NCI-H345 (cell line): ENCODE measurements at regions not wholly inside any gene's neighbourhood (a gene's known extent, or its start where the extent isn't known, plus 50 kb on each side); places are given as distances from the start of the nearest gene placed in this dataset.
"Not testable (repeated sequence)": the region's sequence is repeated elsewhere in the genome, so short reads cannot be mapped to it uniquely, and the experiment has no call there.

Experiments used
- DNase-seq: peaks from one replicate; lab custom pipeline; 2025; lab: John Stamatoyannopoulos, UW

- DNase-seq, result no peak
Measured at GRCh38 chr5:83001796-83002381, 75.3 kb downstream of the TMEM167A start.

DNA sequence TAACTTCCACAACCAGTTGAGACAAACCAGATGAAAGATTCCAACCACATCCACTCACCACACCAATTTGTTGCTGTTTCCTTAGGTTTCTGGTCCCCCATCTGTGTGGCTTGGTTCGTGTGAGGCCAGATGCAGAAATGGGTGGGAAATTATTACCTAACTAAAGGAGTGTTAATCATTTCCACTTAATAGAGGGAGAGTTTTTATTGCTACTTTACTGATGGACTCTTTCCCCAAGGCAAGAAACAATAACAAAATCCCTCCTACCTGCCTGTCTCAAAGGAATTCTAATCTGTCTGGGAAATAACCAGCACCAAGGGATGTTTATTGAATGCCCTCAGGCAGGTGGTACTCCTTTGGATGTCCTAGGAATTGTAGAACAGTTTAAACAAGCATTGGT, 76.3 kb downstream of the TMEM167A start:
- no peak for DNase-seq

DNA sequence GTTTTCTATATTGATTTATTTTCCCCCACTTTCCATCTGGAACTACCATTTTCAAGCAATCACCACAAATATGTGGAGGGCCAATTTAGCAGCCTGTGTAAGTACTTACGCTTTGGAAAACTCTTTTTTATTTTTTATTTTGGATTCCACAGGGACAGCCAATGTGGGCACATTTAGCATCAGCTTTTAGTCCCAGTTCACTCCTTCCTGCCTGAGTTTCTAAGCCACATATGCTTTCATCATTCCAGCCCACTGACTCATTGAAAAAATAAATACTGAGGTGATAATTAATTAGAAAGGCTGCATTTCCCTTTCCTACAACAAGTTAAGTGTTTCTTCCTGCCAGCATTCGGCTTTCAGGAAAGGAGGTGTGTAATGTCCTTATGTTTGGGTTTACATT, 76.8 kb downstream of the TMEM167A start:
- DNase-seq, result no peak

DNA sequence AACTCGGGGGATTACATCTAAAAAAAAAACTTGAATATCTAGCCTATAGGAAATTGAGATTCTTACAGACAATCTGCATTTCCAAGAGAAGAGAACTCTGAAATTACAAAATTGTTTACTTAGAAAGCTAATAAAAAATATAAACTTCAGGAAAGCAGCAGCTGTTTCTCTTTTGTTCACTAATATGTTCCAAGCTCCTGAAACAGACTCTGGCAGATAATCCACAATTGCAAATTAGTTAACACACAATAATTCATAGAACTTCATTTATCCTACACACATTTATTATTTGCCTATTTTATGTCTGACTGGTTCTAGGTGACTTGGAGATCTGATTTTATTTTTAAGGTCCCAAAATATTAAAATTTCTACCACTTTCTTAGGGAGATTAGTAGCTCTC, 83.8 kb downstream of the TMEM167A start:
- no peak for DNase-seq

DNA sequence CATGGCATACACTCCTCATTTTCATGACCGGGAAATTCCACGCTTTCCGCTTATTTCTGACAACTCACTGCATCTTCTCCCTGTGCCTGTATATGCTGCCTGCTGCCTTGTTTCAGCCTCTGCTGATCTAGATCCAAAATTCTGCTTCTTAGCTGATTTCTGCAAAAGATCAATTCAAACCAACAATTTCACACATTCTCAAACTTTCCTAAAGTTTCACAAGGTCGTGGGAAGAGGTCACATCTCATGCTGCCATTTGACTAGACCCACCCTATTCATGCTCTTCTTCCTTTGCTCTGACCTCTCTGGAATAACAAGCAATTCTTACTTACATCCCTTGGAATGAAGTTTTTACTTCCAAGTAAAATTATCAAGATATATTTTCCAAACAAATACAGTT, 84.5 kb downstream of the TMEM167A start:
- DNase-seq, result no peak

DNA sequence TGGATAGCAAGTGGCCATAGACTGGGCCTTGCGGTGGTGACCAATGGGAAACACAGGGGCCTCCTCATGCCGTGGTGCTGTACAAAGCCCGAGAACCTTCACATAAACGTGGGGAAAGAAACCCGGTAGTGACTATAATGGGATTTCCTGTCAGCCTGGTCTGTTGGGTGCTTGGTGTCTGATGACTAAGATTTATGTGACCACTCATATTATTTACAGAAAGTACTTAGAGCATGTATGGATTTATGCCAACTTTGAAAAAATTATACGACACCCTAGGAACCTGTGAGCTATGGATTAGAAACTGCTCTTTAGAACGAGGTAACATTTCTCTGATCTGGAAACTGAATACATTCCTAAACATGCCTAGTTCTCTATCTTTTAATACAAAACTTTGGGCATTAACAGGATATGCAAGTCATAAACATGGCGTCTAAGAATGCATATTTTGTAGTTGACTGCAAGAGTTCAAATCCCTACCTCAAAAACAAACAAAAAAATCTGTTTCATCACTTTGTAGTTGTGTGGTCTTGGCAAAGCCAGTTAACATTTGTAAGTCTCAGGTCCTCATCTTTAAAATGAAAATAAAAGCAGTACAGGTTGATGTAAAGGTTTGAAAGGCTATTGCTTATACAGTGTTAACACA, 85.4 kb downstream of the TMEM167A start:
- no peak for DNase-seq

- DNase-seq, result no peak
Measured at GRCh38 chr5:82991059-82991458, 86.1 kb downstream of the TMEM167A start.

- no peak for DNase-seq
Measured at GRCh38 chr5:82987188-82987587, 90.0 kb downstream of the TMEM167A start.

- DNase-seq, result no peak
Measured at GRCh38 chr5:82986404-82986803, 90.8 kb downstream of the TMEM167A start.

DNA sequence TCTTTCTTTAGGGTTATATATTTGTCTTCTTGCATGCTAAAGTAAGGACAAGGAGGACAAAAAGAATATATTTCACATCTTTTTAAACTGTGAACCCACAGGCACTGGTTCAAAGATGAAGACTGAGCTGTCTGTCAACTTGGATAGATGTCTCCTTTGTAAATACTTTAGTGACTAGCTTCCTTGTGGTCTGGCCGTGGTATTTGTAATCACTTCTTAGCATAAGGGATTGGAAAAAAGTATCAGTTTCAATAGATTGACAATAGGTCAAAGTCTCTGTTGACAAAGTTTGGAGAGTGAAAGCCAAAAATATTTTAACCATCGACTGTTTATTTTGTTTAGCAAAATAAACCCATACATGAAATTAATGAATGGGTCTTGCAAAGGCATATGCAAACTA, 91.4 kb downstream of the TMEM167A start:
- no peak for DNase-seq

DNA sequence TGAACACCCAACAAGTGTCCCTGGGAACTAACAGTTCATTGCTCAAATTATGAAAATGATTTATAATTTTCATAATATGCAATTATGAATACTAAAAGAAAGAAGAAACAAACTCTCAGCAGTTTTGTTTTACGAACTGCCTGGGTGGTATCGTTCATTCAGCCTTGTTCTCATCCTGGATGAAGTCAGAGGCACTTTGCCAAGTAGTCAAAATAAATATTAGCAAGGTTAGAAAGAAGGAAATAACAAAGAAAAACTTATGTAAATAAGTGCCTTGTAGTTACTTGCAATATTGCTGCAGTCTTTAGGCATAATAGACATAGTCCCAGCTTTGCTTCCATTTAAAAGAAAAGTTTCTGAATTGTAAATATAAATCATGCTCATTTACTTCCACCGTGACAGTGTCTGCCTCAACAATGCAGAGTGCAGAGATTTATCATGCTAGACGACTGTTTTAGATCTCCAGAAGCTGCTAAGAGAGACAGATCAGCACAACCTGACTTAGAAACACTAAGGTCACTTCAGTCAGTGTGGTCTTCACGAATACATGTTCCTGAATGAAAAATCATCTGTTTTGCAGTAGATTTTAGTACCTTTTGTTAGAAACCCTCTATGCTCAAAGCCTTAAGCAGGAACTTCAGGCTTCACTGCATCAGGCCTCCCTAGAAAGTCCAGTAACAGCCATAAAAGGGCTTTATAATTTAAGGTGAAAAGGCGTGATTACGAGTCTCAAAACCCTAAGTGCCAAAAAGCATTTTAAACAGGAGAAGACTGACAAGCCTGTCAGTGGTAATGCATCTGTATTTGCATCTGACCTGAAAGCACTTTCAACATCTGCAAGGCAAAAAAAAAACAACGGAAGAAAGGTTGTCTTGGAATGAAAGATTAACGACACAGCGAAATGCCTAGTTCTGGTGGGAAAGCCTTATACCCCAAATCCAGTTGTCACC, 92.1 kb downstream of the TMEM167A start:
- DNase-seq, result no peak

DNA sequence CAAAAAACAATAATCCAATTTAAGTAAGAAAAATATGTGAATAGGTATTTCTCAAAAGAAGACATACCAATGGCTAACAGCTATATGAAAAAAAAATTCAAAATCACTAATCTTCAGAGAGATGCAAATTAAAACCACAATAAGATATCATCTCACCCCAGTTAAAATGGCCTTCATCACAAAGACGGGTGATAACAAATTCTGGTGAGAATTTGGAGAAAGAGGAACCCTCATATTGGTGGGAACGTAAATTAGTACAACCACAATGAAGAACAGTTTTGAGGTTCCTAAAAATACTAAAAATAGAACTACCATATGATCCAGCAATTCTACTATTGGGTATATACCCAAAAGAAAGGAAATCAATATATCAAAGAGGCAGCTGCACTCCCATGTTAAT, 94.3 kb downstream of the TMEM167A start:
- no peak for DNase-seq

GRCh38 chr5:82976887-82977286, 100.3 kb downstream of the TMEM167A start:
- not testable (repeated sequence) for DNase-seq

DNA sequence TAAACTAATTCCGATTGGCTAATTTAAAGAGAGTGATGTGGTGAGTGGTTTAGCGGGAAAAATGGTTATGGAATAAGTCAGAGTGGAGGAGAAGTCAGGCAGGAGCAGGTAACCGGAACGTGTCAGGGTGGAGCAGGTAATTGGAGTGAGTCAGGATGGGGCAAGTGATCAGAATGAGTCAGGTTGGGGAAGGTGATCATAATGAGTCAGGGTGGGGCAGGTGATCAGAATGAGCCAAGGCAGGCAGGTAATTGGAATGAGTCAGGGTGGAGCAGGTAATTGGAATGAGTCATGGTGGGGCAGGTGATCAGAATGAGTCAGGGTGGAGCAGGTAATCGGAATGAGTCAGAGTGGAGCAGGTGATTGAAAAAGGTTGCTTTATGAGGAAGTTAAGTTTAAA, 101.4 kb downstream of the TMEM167A start:
- DNase-seq, result no peak

DNA sequence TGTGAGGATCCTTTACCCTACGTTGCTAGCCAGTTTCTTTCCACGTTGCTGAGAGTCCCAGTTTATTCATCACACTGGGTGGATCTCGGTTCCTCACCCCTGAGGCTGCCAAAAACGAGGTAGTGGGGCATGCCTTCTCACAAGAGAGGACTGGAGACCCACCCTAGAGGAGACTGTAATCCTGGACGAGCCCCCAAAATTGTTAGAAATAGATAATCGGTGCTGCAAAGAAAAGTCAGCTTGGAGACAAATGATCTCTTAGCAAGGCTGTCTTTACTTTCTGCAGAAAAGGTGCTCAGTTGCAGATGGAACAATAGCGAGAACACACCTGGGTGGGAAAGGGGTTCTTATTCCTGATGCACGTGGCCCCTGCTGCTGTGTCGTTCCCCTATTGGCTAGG, 101.8 kb downstream of the TMEM167A start:
- no peak for DNase-seq

DNA sequence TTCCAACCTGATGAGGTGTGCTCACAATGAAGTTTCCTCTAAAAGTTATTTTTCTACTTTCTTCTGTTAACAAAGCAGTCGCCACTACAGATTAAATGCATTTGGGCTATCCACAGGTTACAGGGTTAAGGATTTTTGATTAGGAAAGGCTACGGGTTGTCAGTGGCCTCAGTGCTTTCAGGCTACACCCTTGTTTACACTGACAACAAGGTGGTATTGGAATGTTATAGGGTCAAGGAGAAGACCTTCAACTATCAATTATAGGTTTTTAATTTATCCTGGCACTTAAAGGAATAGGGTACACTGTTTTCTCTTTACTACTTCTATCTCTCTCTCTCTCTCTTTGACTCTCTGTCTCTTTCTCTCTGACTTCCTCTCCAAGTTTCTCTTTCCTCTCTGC, 102.8 kb downstream of the TMEM167A start:
- DNase-seq, result not testable (repeated sequence)

GRCh38 chr5:82971901-82972300, 105.3 kb downstream of the TMEM167A start:
- DNase-seq, result no peak

GRCh38 chr5:82971034-82971806, 106.0 kb downstream of the TMEM167A start:
- DNase-seq, result not testable (repeated sequence)

DNA sequence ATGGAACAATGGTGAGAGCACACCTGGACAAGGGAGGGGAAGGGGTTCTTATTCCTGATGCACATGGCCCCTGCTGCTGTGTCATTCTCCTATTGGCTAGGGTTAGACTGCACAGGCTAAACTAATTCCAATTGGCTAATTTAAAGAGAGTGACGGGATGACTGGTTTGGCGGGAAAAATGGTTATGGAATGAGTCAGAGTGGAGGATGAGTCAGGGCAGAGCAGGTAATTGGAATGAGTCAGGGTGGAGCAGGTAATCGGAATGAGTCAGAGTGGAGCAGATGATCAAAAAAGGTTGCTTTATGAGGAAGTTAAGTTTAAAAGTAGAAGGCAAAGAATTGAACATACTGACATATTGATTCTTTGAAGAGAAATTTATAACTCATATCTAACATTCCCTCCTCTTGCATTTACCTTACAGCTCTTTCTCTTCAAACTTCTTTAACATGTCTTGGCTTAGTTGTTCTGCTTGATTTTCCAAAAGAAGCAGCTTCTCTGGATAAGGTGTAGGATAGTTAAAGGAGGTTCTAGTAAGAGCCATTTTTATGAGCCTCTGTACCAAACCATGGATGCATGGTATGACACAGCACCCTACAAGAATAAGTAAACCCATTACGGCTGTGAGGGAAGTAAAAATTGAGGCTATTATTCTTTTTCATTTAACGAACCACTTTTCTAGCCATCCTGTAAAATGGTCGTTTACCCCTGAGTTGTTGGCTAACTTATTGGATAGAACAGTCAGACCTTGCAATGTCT, 107.8 kb downstream of the TMEM167A start:
- DNase-seq, result not testable (repeated sequence)

DNA sequence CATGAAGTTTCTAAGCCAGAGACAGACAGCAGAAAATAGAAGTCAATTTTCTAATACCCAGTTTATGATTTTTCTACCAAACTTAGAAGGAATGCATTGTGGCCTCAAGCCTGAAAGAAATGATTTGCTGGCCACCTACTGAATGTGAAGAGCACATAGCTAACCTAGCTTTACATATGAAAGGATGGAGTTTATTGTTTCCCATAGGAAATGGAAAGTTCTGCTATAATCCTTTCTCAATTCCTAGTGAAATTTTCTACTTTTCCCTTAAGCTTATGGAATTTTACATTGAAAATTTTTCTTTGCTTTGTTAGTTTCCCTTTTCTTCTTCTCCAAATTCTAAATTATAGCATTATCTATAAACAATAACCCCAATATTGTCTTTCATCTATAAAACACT, 110.1 kb downstream of the TMEM167A start:
- DNase-seq, result no peak

GRCh38 chr5:82959466-82959865, 117.7 kb downstream of the TMEM167A start:
- no peak for DNase-seq
